ENCODE measurements at regions not wholly inside any gene's neighbourhood (a gene's known extent, or its start where the extent isn't known, plus 50 kb on each side); places are given as distances from the start of the nearest gene placed in this dataset.

GRCh38 chr4:34066126-34066525 lies 2178.2 kb downstream of the ARAP2 start:
- TF ChIP-seq CTCF (IDR thresholded peaks at IDR 0.05): no peak
- TF ChIP-seq POLR2A (IDR thresholded peaks at IDR 0.05): no peak
